ENCODE measurements at regions not wholly inside any gene's neighbourhood (a gene's known extent, or its start where the extent isn't known, plus 50 kb on each side); places are given as distances from the start of the nearest gene placed in this dataset.

GRCh38 chr2:43039376-43040080 lies 186.9 kb downstream of the ZFP36L2 start:
- intact Hi-C loops (cut with micrococcal nuclease) = no loop called here

- intact Hi-C loops (cut with micrococcal nuclease) = no loop called here
Measured at GRCh38 chr2:43038696-43039094, 187.7 kb downstream of the ZFP36L2 start.

GRCh38 chr2:43038034-43038695 lies 188.2 kb downstream of the ZFP36L2 start:
- intact Hi-C loops (cut with micrococcal nuclease) = no loop called here

DNA sequence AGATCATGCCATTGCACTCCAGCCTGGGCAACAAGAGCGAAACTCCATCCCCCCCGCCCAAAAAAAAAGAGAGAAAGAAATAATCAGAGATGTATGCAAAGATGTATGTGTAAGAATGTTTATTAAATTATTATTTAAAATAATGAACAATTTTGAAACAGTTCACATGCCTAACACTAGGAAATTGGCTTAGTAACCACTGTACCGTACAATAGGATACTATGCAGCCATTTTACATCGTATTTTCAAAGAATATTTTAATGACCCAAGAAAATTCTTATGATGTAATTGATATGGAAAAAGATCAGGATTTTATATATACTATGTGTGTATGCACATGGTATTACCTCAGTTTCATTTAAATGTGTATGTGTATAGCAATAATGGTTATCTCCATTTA lies 190.5 kb downstream of the ZFP36L2 start:
- intact Hi-C loops (cut with micrococcal nuclease) = no loop called here

- intact Hi-C loops (cut with micrococcal nuclease) = no loop called here
Measured at GRCh38 chr2:43034921-43035320, 191.5 kb downstream of the ZFP36L2 start.

DNA sequence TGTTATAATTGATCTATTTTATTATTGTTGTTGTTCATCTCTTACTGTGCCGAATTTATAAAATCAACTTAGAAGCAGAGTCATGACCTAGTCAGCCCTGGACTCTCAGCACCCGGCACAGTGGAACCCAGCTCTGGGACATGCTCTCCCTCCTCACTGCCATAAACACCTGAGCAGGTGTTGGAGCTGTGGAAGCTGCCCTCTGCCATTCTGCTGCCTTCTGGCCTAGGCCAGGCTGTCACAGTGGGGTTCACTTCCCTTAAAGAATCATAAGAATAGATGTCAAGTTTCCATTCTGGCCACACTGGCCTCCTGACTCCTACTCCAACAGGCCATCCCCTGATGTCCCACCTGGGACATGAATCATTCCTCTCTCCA lies 192.2 kb downstream of the ZFP36L2 start:
- intact Hi-C loops (cut with micrococcal nuclease) = no loop called here

GRCh38 chr2:43033466-43034241 lies 192.8 kb downstream of the ZFP36L2 start:
- intact Hi-C loops (cut with micrococcal nuclease) = no loop called here

GRCh38 chr2:43033016-43033270 lies 193.5 kb downstream of the ZFP36L2 start:
- intact Hi-C loops (cut with micrococcal nuclease) = no loop called here

- intact Hi-C loops (cut with micrococcal nuclease) = no loop called here
Measured at GRCh38 chr2:43032213-43033015, 194.0 kb downstream of the ZFP36L2 start.

DNA sequence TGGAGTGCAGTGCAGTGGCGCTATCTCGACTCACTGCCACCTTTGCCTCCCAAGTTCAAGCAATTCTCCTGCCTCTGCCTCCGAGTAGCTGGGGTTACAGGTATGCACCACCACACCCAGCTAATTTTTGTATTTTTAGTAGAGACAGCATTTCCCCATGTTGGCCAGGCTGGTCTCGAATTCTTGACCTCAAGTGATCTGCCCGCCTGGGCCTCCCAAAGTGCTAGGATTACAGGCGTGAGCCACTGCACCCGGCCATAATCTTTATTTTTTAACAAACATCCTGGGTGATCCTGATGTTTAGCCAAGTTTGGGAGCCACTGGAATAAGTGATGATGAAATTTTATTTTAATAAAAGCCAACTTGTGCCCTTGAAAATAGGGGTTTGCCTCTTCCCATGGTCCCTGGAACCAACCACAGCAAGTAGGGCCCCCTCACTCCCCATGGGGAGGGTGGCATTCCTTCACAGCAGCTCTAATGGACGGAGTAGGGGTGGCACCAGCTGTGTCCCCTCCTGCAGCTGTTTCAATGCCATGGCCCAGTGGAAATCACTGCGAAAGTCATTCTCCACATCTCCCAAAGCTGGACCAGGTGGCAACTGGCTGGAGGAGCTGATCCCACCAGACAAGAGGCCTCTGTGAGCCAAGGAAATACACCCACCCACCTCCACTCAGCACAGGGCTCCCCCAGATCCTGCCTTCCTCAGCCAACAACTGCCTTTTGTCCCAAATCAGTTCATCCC lies 194.8 kb downstream of the ZFP36L2 start:
- intact Hi-C loops (cut with micrococcal nuclease) = no loop called here

GRCh38 chr2:43030551-43031307 lies 195.7 kb downstream of the ZFP36L2 start:
- intact Hi-C loops (cut with micrococcal nuclease) = no loop called here

GRCh38 chr2:43029186-43029585 lies 197.2 kb downstream of the ZFP36L2 start:
- intact Hi-C loops (cut with micrococcal nuclease) = no loop called here

- intact Hi-C loops (cut with micrococcal nuclease) = no loop called here
Measured at GRCh38 chr2:43028188-43028587, 198.2 kb downstream of the ZFP36L2 start.

- intact Hi-C loops (cut with micrococcal nuclease) = no loop called here
Measured at GRCh38 chr2:43027097-43027873, 199.1 kb downstream of the ZFP36L2 start.

GRCh38 chr2:43026426-43027096 lies 199.8 kb downstream of the ZFP36L2 start:
- intact Hi-C loops (cut with micrococcal nuclease) = no loop called here

GRCh38 chr2:43025709-43026295 lies 200.6 kb downstream of the ZFP36L2 start:
- intact Hi-C loops (cut with micrococcal nuclease) = no loop called here

DNA sequence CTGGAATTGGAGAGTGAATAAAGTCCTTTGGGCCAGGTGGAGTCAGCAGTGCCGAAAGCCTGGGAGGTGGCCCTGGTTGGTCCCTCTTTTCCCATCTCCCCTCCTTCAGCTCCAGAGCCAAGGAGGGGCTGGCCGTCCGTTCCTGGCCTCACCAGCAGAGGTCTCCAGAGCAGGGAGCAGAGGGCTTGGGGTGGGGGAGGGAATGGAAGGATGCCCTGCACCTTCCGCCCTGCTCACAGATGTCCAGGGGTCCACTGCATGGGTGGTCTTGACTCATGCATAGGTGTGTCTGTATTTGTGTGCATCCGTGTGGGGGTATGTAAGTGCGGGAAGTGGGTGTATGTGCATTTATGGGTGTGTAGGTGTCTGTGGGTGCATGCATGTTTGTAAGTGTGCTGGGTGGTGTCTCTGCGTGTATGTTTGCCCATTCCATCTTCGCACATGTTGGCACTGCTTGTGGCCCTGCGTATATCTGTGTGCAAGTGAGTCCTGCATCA lies 201.8 kb downstream of the ZFP36L2 start:
- intact Hi-C loops (cut with micrococcal nuclease) = no loop called here

GRCh38 chr2:43023791-43024514 lies 202.5 kb downstream of the ZFP36L2 start:
- intact Hi-C loops (cut with micrococcal nuclease) = no loop called here

Measured in T-helper 2 cell treated with Interferon-gamma antibody and Interleukin-4, amounts not matched to agents 100 ng/mL and 5 ng/mL, for 36 hours (primary cell).